Neural cell (in vitro differentiated cells): ENCODE measurements at regions not wholly inside any gene's neighbourhood (a gene's known extent, or its start where the extent isn't known, plus 50 kb on each side); places are given as distances from the start of the nearest gene placed in this dataset.

Experiments
- CTCF ChIP-seq: fragments of 450-650 bp; IDR thresholded peaks from 2 replicates; pipeline ENCODE4 v1.5.1; 2014; ENCODE audit warnings: antibody characterized with exemption, mild to moderate bottlenecking, moderate library complexity; ENCODE audit not compliant: poor library complexity, severe bottlenecking
- EP300 ChIP-seq: fragments of 450-650 bp; conservative IDR thresholded peaks from 2 replicates; pipeline ENCODE4 v1.6.1; 2014; ENCODE audit warnings: antibody characterized with exemption, mild to moderate bottlenecking, moderate library complexity; ENCODE audit not compliant: poor library complexity, severe bottlenecking
- EZH2 ChIP-seq: fragments of 200-600, 300-800 bp; shearing (Covaris generic), sonication (generic); IDR thresholded peaks from 2 replicates; pipeline ENCODE4 v1.6.1; 2014; ENCODE audit warnings: antibody characterized with exemption, low read length, borderline replicate concordance, mild to moderate bottlenecking; ENCODE audit not compliant: insufficient read depth, poor library complexity, severe bottlenecking
- POLR2AphosphoS5 ChIP-seq: IDR thresholded peaks from 2 replicates; pipeline ENCODE4 v1.6.1; 2012
- RAD21 ChIP-seq: fragments of 450-650 bp; conservative IDR thresholded peaks from 2 replicates; pipeline ENCODE4 v1.6.1; 2014; ENCODE audit warnings: antibody characterized with exemption, mild to moderate bottlenecking, moderate library complexity
- SMC3 ChIP-seq: fragments of 450-650 bp; conservative IDR thresholded peaks from 2 replicates; pipeline ENCODE4 v1.6.1; 2014; ENCODE audit warnings: antibody characterized with exemption, mild to moderate bottlenecking, moderate library complexity; ENCODE audit not compliant: poor library complexity
- TAF1 ChIP-seq: IDR thresholded peaks from 2 replicates; pipeline ENCODE4 v1.6.1; 2012; ENCODE audit warnings: low read depth
- TF ChIP-seq, protein P1 (sequence below): IDR thresholded peaks from 2 replicates; pipeline ENCODE4 v1.6.1; 2012; ENCODE audit warnings: borderline replicate concordance

GRCh38 chr3:147008458-147008857, 397.9 kb downstream of the ZIC4 start:
- no peak for TF ChIP-seq RAD21
- no peak for TF ChIP-seq EZH2
- TF ChIP-seq CTCF = no peak
- TF ChIP-seq POLR2AphosphoS5 = no peak
- TF ChIP-seq, protein P1, sequence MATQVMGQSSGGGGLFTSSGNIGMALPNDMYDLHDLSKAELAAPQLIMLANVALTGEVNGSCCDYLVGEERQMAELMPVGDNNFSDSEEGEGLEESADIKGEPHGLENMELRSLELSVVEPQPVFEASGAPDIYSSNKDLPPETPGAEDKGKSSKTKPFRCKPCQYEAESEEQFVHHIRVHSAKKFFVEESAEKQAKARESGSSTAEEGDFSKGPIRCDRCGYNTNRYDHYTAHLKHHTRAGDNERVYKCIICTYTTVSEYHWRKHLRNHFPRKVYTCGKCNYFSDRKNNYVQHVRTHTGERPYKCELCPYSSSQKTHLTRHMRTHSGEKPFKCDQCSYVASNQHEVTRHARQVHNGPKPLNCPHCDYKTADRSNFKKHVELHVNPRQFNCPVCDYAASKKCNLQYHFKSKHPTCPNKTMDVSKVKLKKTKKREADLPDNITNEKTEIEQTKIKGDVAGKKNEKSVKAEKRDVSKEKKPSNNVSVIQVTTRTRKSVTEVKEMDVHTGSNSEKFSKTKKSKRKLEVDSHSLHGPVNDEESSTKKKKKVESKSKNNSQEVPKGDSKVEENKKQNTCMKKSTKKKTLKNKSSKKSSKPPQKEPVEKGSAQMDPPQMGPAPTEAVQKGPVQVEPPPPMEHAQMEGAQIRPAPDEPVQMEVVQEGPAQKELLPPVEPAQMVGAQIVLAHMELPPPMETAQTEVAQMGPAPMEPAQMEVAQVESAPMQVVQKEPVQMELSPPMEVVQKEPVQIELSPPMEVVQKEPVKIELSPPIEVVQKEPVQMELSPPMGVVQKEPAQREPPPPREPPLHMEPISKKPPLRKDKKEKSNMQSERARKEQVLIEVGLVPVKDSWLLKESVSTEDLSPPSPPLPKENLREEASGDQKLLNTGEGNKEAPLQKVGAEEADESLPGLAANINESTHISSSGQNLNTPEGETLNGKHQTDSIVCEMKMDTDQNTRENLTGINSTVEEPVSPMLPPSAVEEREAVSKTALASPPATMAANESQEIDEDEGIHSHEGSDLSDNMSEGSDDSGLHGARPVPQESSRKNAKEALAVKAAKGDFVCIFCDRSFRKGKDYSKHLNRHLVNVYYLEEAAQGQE = no peak
- no peak for TF ChIP-seq SMC3
- no peak for TF ChIP-seq TAF1
- TF ChIP-seq EP300 = no peak
